OCI-LY7 (cell line): ENCODE measurements at regions not wholly inside any gene's neighbourhood (a gene's known extent, or its start where the extent isn't known, plus 50 kb on each side); places are given as distances from the start of the nearest gene placed in this dataset.

Experiments
- BruUV-seq: library from RNA; stranded (reverse); fragments of 400-500 nt; replicated peaks from 2 replicates; lab custom pipeline; 2021; lab: Mats Ljungman, UMichigan
- CTCF ChIA-PET: fragments of 300-600 bp; sonication (Branson Sonifier 250); formaldehyde crosslinking; loops from one replicate; lab custom pipeline; 2022; ENCODE audit warnings: antibody characterized with exemption; ENCODE audit not compliant: unreplicated experiment; lab: Charles Lee
- POLR2A ChIA-PET: fragments of 300-600 bp; sonication (Branson Sonifier 250); formaldehyde crosslinking; loops from one replicate; lab custom pipeline; 2022; ENCODE audit warnings: antibody characterized with exemption; lab: Charles Lee
- DNase-seq: peaks from one replicate; pipeline ENCODE4 v3.0.0-alpha.2; 2015; ENCODE audit warnings: low spot score
- H2AFZ ChIP-seq: fragments of 200-600 bp; sonication (generic), shearing (Covaris generic); 2 replicates; pipeline ENCODE4 v1.6.1; 2014; ENCODE audit warnings: mild to moderate bottlenecking, antibody characterized with exemption, low read length, moderate library complexity
- H3K27ac ChIP-seq: fragments of 200-600 bp; sonication (generic); 2 replicates; pipeline ENCODE4 v1.5.1; 2014; ENCODE audit warnings: mixed run types, low read depth, mild to moderate bottlenecking, moderate library complexity, low read length, inconsistent platforms; ENCODE audit not compliant: poor library complexity, severe bottlenecking
- H3K36me3 ChIP-seq: fragments of 200-600 bp; sonication (generic); 2 replicates; pipeline ENCODE4 v1.6.1; 2014; ENCODE audit warnings: mild to moderate bottlenecking, antibody characterized with exemption, low read length, moderate library complexity, mixed read lengths; ENCODE audit not compliant: insufficient read depth
- H3K4me1 ChIP-seq: fragments of 200-600 bp; sonication (generic); 2 replicates; pipeline ENCODE4 v1.5.1; 2014; ENCODE audit warnings: mild to moderate bottlenecking, low read length; ENCODE audit not compliant: insufficient read depth, poor library complexity, severe bottlenecking
- H3K4me2 ChIP-seq: fragments of 200-600 bp; sonication (generic); 2 replicates; pipeline ENCODE4 v1.6.1; 2014; ENCODE audit warnings: mild to moderate bottlenecking, low read length
- H3K4me3 ChIP-seq: fragments of 200-600 bp; sonication (generic); 2 replicates; pipeline ENCODE4 v1.5.1; 2014; ENCODE audit warnings: mild to moderate bottlenecking, low read depth, low read length; ENCODE audit not compliant: poor library complexity, severe bottlenecking
- H3K79me2 ChIP-seq: fragments of 200-600 bp; sonication (generic); 2 replicates; pipeline ENCODE4 v1.6.1; 2016; ENCODE audit warnings: low read depth, mild to moderate bottlenecking, low read length, moderate library complexity, mixed read lengths; ENCODE audit not compliant: insufficient read depth
- H3K9me2 ChIP-seq: fragments of 200-600 bp; sonication (generic); 2 replicates; pipeline ENCODE4 v1.6.1; 2016; ENCODE audit warnings: mild to moderate bottlenecking, low read length, mixed read lengths; ENCODE audit not compliant: insufficient read depth
- H3K9me3 ChIP-seq: fragments of 200-600 bp; sonication (generic); 2 replicates; pipeline ENCODE4 v1.6.1; 2014; ENCODE audit warnings: mild to moderate bottlenecking, mixed run types, low read length, mixed read lengths
- H4K20me1 ChIP-seq: fragments of 200-600 bp; sonication (generic); 2 replicates; pipeline ENCODE4 v1.6.1; 2014; ENCODE audit warnings: mild to moderate bottlenecking, antibody characterized with exemption, low read length, moderate library complexity, mixed read lengths; ENCODE audit not compliant: insufficient read depth
- CTCF ChIP-seq: fragments of 200-600 bp; sonication (generic); conservative IDR thresholded peaks from 2 replicates; pipeline ENCODE4 v1.5.1; 2014; ENCODE audit warnings: mild to moderate bottlenecking, antibody characterized with exemption, low read length, moderate library complexity, mixed read lengths
- EZH2phosphoT487 ChIP-seq: fragments of 200-600 bp; sonication (generic); IDR thresholded peaks from 2 replicates; pipeline ENCODE4 v1.6.1; 2018; ENCODE audit warnings: low read depth, borderline replicate concordance, mild to moderate bottlenecking, mixed run types, antibody characterized with exemption, low read length, moderate library complexity, mixed read lengths
- intact Hi-C: fragments of 100-400 bp; cut with micrococcal nuclease; formaldehyde crosslinking; loops from one replicate; pipeline ENCODE4 v1.10.0; 2022; ENCODE audit not compliant: unreplicated experiment

- intact Hi-C loops, result no loop called here
- H4K20me1 ChIP-seq, result no peaks in the 10 kb centered on the region
- CTCF ChIA-PET, result no interaction called here
- POLR2A ChIA-PET, result interaction anchor here (1.2 kb wide), 1 partner anchor 11 kb away, joined by 5 read pairs; no protein-coding TSS in a partner anchor
- no peak for DNase-seq
- no peaks in the 10 kb centered on the region for H3K36me3 ChIP-seq
- no peaks in the 10 kb centered on the region for H3K4me1 ChIP-seq
- TF ChIP-seq EZH2phosphoT487 (no peak), CTCF (no peak)
- BruUV-seq, result no TSS peak
- H2AFZ ChIP-seq, result no peak overlapping the region
- H3K9me2 ChIP-seq, result no peaks in the 10 kb centered on the region
- H3K27ac ChIP-seq, result no peak overlapping the region
- no peak overlapping the region for H3K4me3 ChIP-seq
- H3K9me3 ChIP-seq, result no peaks in the 10 kb centered on the region
- no peak overlapping the region for H3K4me2 ChIP-seq
- no peaks in the 10 kb centered on the region for H3K79me2 ChIP-seq
Observed at GRCh38 chr4:125492957-125493356, 178.2 kb downstream of the FAT4 start.

- no peak overlapping the region for H3K4me3 ChIP-seq
- H3K79me2 ChIP-seq, result no peaks in the 10 kb centered on the region
- H3K36me3 ChIP-seq, result no peaks in the 10 kb centered on the region
- H3K9me3 ChIP-seq, result no peaks in the 10 kb centered on the region
- no peaks in the 10 kb centered on the region for H3K9me2 ChIP-seq
- TF ChIP-seq EZH2phosphoT487, result no peak
- no peak for TF ChIP-seq CTCF
- H3K4me1 ChIP-seq, result no peaks in the 10 kb centered on the region
- H3K4me2 ChIP-seq, result no peak overlapping the region
- BruUV-seq, result no TSS peak
- no peak overlapping the region for H3K27ac ChIP-seq
- H4K20me1 ChIP-seq, result no peaks in the 10 kb centered on the region
- POLR2A ChIA-PET, result no interaction called here
- CTCF ChIA-PET, result no interaction called here
- no peak for DNase-seq
- intact Hi-C loops, result no loop called here
- H2AFZ ChIP-seq, result no peak overlapping the region
Observed at GRCh38 chr4:125497861-125498260, 183.1 kb downstream of the FAT4 start.

- no peak for DNase-seq
- H3K36me3 ChIP-seq, result no peaks in the 10 kb centered on the region
- no peak overlapping the region for H3K4me2 ChIP-seq
- ChIA-PET POLR2A (interaction anchor here (0.6 kb wide), 1 partner anchor 85 kb away, joined by 3 read pairs; no protein-coding TSS in a partner anchor), CTCF (no interaction called here)
- H4K20me1 ChIP-seq, result no peaks in the 10 kb centered on the region
- TF ChIP-seq EZH2phosphoT487 (no peak), CTCF (no peak)
- no peak overlapping the region for H3K4me3 ChIP-seq
- intact Hi-C loops, result no loop called here
- no peaks in the 10 kb centered on the region for H3K9me2 ChIP-seq
- H2AFZ ChIP-seq, result no peak overlapping the region
- no peak overlapping the region for H3K27ac ChIP-seq
- no peaks in the 10 kb centered on the region for H3K4me1 ChIP-seq
- no peaks in the 10 kb centered on the region for H3K79me2 ChIP-seq
- no peaks in the 10 kb centered on the region for H3K9me3 ChIP-seq
- no TSS peak for BruUV-seq
Observed at GRCh38 chr4:125498981-125499380, 184.2 kb downstream of the FAT4 start.
